ENCODE measurements at regions not wholly inside any gene's neighbourhood (a gene's known extent, or its start where the extent isn't known, plus 50 kb on each side); places are given as distances from the start of the nearest gene placed in this dataset.
"Not testable (repeated sequence)": the region's sequence is repeated elsewhere in the genome, so short reads cannot be mapped to it uniquely, and the experiment has no call there.

GRCh38 chr16:14384745-14385144 is 245.3 kb downstream of the PARN start:
- no peak overlapping the region; the same call in 1 of the 2 replicates for H3K4me2 ChIP-seq (ENCODE audit: low read length)
- H3K9me3 ChIP-seq (ENCODE audit: low read length): no peaks in the 10 kb centered on the region; the same call in 1 of the 2 replicates
- no TSS peak for BruUV-seq (replicated peaks)
- no peak overlapping the region for H3K27ac ChIP-seq (ENCODE audit: low read depth, low read length, poor library complexity, severe bottlenecking)
- no peaks in the 10 kb centered on the region for H3K36me3 ChIP-seq (ENCODE audit: insufficient read depth, low read length)
- no peak for DNase-seq (ENCODE audit: low spot score)
- no peaks in the 10 kb centered on the region for H4K20me1 ChIP-seq (ENCODE audit: insufficient read depth, low read length)
- H3K79me2 ChIP-seq (ENCODE audit: insufficient read depth, low read depth, low read length): no peaks in the 10 kb centered on the region
- TF ChIP-seq EZH2phosphoT487 (IDR thresholded peaks at IDR 0.05; ENCODE audit: borderline replicate concordance, low read depth, low read length) (no peak), CTCF (conservative IDR thresholded peaks at IDR 0.05; ENCODE audit: low read length) (no peak)
- H2AFZ ChIP-seq (ENCODE audit: low read length): peak overlapping the region; percentile 16; the same call in 1 of the 2 replicates
- intact Hi-C loops (cut with micrococcal nuclease; ENCODE audit: unreplicated experiment): no loop called here
- CTCF ChIA-PET (ENCODE audit: unreplicated experiment): interaction anchor here (1.0 kb wide), 1 partner anchor 8 kb away, joined by 3 read pairs; no protein-coding TSS in a partner anchor
- POLR2A ChIA-PET: interaction anchor here (1.2 kb wide), 1 partner anchor 9 kb away, joined by 4 read pairs; no protein-coding TSS in a partner anchor
- peaks cover 38% of the 10 kb centered on the region for H3K4me1 ChIP-seq (ENCODE audit: insufficient read depth, low read length, poor library complexity, severe bottlenecking)
- no peak overlapping the region for H3K4me3 ChIP-seq (ENCODE audit: low read depth, low read length, poor library complexity, severe bottlenecking)
- H3K9me2 ChIP-seq (ENCODE audit: insufficient read depth, low read length): no peaks in the 10 kb centered on the region

- H3K79me2 ChIP-seq (ENCODE audit: insufficient read depth, low read depth, low read length); H3K4me2 ChIP-seq (ENCODE audit: low read length); H2AFZ ChIP-seq (ENCODE audit: low read length); POLR2A ChIA-PET; H3K4me3 ChIP-seq (ENCODE audit: low read depth, low read length, poor library complexity, severe bottlenecking); H3K36me3 ChIP-seq (ENCODE audit: insufficient read depth, low read length); H3K9me3 ChIP-seq (ENCODE audit: low read length); intact Hi-C loops (cut with micrococcal nuclease; ENCODE audit: unreplicated experiment); H3K27ac ChIP-seq (ENCODE audit: low read depth, low read length, poor library complexity, severe bottlenecking); H3K9me2 ChIP-seq (ENCODE audit: insufficient read depth, low read length); BruUV-seq (replicated peaks); DNase-seq (ENCODE audit: low spot score); H4K20me1 ChIP-seq (ENCODE audit: insufficient read depth, low read length); CTCF ChIA-PET (ENCODE audit: unreplicated experiment): not testable (repeated sequence)
- H3K4me1 ChIP-seq (ENCODE audit: insufficient read depth, low read length, poor library complexity, severe bottlenecking): peaks cover 41% of the 10 kb centered on the region
Observed at GRCh38 chr16:14383844-14384243, 246.2 kb downstream of the PARN start.

GRCh38 chr16:14378689-14379467 is 251.2 kb downstream of the PARN start:
- Histone ChIP-seq H3K79me2 (ENCODE audit: insufficient read depth, low read depth, low read length) (no peaks in the 10 kb centered on the region), H3K9me3 (ENCODE audit: low read length) (no peaks in the 10 kb centered on the region), H3K4me3 (ENCODE audit: low read depth, low read length, poor library complexity, severe bottlenecking) (no peak overlapping the region), H3K27ac (ENCODE audit: low read depth, low read length, poor library complexity, severe bottlenecking) (no peak overlapping the region), H3K4me2 (ENCODE audit: low read length) (no peak overlapping the region), H3K4me1 (ENCODE audit: insufficient read depth, low read length, poor library complexity, severe bottlenecking) (peaks cover 38% of the 10 kb centered on the region), H4K20me1 (ENCODE audit: insufficient read depth, low read length) (no peaks in the 10 kb centered on the region), H3K9me2 (ENCODE audit: insufficient read depth, low read length) (no peaks in the 10 kb centered on the region), H2AFZ (ENCODE audit: low read length) (no peak overlapping the region), H3K36me3 (ENCODE audit: insufficient read depth, low read length) (no peaks in the 10 kb centered on the region)
- no peak for TF ChIP-seq CTCF (conservative IDR thresholded peaks at IDR 0.05; ENCODE audit: low read length)
- no peak for TF ChIP-seq EZH2phosphoT487 (IDR thresholded peaks at IDR 0.05; ENCODE audit: borderline replicate concordance, low read depth, low read length)
- no peak for DNase-seq (ENCODE audit: low spot score)
- POLR2A ChIA-PET: interaction anchor here (0.7 to 1.8 kb wide), 4 partner anchors 9 to 68 kb away, joined by 3 to 4 read pairs (median 3); no protein-coding TSS in a partner anchor
- CTCF ChIA-PET (ENCODE audit: unreplicated experiment): no interaction called here
- intact Hi-C loops (cut with micrococcal nuclease; ENCODE audit: unreplicated experiment): no loop called here
- no TSS peak for BruUV-seq (replicated peaks)

Measured in OCI-LY7 (cell line).